ENCODE measurements at regions not wholly inside any gene's neighbourhood (a gene's known extent, or its start where the extent isn't known, plus 50 kb on each side); places are given as distances from the start of the nearest gene placed in this dataset.

DNA sequence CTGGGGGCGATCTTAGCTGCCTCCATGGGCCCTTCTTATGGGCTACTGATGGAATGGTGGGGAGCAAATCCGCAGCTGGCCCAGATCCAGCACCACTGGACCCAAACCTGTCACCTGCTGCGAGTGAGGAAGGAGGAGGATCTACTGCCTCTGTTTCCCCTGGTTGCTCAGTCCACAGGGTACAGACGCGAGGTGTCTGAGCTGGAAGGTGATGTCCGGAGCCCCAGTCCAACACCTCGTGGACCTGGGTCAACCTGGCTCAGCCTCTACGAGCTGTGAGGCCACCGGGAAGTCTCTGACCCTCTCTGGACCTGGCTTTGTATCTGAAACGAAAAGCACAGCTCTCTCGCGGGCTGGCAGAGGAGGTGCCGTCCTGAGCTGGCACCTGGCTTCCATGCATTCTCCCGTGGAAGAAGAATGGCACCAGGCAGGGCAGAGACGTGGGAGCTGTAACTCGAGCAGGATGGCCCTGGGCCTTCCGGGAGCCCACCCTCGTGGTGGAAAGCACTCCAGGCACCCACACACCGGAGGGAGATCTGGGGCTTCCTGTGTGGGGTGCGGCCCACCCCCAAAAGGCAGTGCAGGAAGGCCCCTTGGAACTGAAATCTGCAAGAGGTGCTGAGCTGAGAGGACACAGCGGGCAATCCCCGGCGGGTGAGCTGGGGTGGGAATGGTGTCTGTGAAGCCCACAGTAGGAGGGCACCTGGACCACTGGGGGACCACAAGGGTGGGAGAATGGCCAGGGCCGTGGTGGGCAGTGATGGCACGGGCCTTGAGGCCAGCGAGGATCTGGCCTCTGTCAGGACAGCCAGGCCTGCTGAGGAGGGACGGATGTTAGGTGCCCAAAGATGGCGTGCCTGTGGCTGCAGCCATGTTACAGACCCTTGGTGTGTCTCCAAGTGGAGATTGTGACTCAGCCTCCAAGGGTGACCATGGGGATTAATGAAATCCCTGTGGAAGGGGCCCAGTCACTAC is 133.4 kb downstream of the OLFM1 start:
- H3K36me3 Mint-ChIP-seq (ENCODE audit: low read depth) = no peaks in the 10 kb centered on the region
- no peak overlapping the region for H3K27ac Mint-ChIP-seq
- no peaks in the 10 kb centered on the region for H3K4me1 Mint-ChIP-seq (ENCODE audit: low read depth)
- H3K9me3 Mint-ChIP-seq = no peaks in the 10 kb centered on the region
- H3K4me3 Mint-ChIP-seq = no peak overlapping the region
- peaks cover 8% of the 10 kb centered on the region for H3K27me3 Mint-ChIP-seq (ENCODE audit: low read depth)

GRCh38 chr9:135221576-135221950 is 134.1 kb downstream of the OLFM1 start:
- Mint-ChIP-seq H3K36me3 (ENCODE audit: low read depth) (no peaks in the 10 kb centered on the region), H3K4me1 (ENCODE audit: low read depth) (no peaks in the 10 kb centered on the region), H3K27me3 (ENCODE audit: low read depth) (peaks cover 6% of the 10 kb centered on the region), H3K4me3 (no peak overlapping the region), H3K9me3 (no peaks in the 10 kb centered on the region), H3K27ac (no peak overlapping the region)

DNA sequence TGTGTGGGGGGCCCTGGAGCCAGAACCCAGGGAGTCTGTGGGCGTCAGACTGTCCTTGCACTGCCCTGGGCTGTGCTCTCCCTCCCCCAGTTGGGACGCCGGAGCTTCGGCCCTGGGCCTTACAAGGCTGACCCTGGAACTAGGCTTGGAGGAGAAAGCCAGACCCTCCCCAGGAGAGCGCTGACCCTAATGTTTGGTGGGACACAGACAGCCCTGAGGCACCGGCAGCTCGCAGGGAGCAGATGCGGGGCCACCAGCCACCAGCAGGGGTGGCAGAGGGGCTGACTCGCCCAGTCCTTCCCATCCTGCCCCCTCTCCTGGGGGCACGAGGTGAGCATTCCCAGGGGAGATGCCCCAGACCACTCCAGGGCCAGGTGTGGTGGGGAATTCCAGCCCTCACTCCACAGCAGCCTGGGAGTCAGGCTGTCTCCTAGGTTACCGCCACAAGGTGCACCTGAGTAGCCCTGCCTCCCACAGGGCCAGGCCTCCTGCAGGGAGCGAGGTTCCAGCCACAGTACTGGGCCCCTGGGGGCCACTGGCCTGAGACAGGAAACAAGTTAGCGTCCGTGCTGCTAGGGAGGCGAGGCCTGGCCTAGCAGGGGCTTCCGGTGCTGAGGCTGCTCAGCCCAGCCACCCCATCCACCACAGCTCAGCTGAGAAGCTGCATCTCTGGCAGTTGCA is 134.6 kb downstream of the OLFM1 start:
- H3K9me3 Mint-ChIP-seq = no peaks in the 10 kb centered on the region

GRCh38 chr9:135222881-135223760 is 135.7 kb downstream of the OLFM1 start:
- Mint-ChIP-seq H3K4me1 (ENCODE audit: low read depth) (no peaks in the 10 kb centered on the region), H3K27ac (no peak overlapping the region), H3K4me3 (no peak overlapping the region), H3K36me3 (ENCODE audit: low read depth) (no peaks in the 10 kb centered on the region), H3K9me3 (no peaks in the 10 kb centered on the region), H3K27me3 (ENCODE audit: low read depth) (no peaks in the 10 kb centered on the region)

More for the DNA sequence above, 134.6 kb downstream of the OLFM1 start:
- Mint-ChIP-seq H3K27ac (no peak overlapping the region), H3K4me3 (no peak overlapping the region), H3K36me3 (ENCODE audit: low read depth) (no peaks in the 10 kb centered on the region), H3K27me3 (ENCODE audit: low read depth) (peaks cover 1% of the 10 kb centered on the region), H3K4me1 (ENCODE audit: low read depth) (no peaks in the 10 kb centered on the region)

DNA sequence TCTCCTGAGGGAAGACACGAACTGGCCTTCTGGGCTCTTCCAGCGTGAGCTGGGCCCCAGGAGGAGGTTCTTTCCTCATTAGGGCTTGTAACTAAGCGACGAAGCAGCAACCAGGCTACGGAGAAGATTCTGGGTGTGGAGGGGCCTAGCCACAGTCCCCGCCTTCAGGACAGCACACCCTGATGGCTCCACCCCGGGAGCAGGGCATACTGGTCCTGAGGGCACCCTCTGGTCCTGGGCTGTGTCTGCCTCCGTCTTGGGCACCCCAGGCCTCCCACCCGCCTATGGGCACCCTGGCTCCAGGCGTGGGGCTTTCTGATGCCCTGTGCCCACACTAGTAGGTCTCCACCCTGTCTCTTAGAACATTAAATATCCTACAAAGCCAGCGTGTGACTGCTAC is 136.4 kb downstream of the OLFM1 start:
- Mint-ChIP-seq H3K27me3 (ENCODE audit: low read depth) (no peaks in the 10 kb centered on the region), H3K9me3 (no peaks in the 10 kb centered on the region), H3K4me1 (ENCODE audit: low read depth) (no peaks in the 10 kb centered on the region), H3K4me3 (no peak overlapping the region), H3K36me3 (ENCODE audit: low read depth) (no peaks in the 10 kb centered on the region), H3K27ac (no peak overlapping the region)

DNA sequence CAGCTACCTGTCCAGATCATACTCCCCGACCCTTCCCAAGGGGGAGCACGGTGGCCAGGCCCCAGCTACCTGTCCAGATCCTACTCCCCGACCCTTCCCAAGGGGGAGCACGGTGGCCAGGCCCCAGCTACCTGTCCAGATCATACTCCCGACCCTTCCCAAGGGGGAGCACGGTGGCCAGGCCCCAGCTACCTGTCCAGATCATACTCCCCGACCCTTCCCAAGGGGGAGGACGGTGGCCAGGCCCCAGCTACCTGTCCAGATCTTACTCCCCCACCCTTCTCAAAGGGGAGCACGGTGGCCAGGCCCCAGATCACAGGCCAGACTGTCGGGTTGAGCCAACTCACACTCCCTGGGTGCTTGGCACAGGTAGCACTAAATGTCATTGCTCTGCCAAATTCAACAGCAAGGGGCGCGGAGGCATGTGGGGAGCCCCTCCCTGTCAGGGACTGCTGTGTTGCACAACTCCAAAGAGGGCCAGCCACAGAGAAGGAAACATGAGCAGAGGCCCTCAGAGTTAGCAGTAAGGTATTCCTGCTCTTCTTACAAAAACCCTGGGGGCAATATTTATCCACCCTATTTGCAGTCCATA is 136.9 kb downstream of the OLFM1 start:
- Mint-ChIP-seq H3K27me3 (ENCODE audit: low read depth) (no peaks in the 10 kb centered on the region), H3K4me3 (no peak overlapping the region), H3K36me3 (ENCODE audit: low read depth) (no peaks in the 10 kb centered on the region), H3K27ac (no peak overlapping the region), H3K4me1 (ENCODE audit: low read depth) (no peaks in the 10 kb centered on the region), H3K9me3 (no peaks in the 10 kb centered on the region)

DNA sequence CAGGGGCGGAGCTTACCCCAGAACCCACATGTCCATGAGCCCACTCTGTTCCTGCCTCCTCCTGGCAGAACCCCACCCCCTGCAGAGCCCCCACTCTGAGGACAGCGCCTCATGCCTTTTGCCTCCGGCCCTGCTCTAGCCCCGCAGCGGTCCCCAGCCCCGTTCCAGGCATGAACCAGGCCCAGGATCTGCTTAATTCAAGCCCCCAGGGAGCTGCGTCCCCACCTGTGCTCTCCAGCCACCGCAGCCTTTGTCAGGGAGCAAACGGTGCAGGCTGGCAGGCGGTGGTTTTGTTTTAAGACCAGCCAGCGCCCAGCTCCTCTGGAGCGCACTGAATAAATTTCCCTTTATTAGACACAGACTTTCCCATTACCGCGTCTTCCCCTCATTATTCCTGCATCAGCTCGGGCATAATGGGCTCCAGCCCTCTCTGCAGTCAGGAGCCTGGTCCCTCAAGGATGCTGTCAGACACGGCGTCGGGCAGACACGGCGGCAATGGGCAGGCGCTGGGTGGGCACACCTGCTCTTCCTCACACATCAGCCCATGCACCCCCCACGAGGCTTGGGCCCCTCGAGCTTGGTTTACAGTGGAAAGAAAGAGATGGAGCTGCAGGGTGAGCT is 137.6 kb downstream of the OLFM1 start:
- H3K36me3 Mint-ChIP-seq (ENCODE audit: low read depth) = no peaks in the 10 kb centered on the region
- no peak overlapping the region for H3K4me3 Mint-ChIP-seq
- H3K27me3 Mint-ChIP-seq (ENCODE audit: low read depth) = no peaks in the 10 kb centered on the region
- no peaks in the 10 kb centered on the region for H3K4me1 Mint-ChIP-seq (ENCODE audit: low read depth)
- no peak overlapping the region for H3K27ac Mint-ChIP-seq
- no peaks in the 10 kb centered on the region for H3K9me3 Mint-ChIP-seq

DNA sequence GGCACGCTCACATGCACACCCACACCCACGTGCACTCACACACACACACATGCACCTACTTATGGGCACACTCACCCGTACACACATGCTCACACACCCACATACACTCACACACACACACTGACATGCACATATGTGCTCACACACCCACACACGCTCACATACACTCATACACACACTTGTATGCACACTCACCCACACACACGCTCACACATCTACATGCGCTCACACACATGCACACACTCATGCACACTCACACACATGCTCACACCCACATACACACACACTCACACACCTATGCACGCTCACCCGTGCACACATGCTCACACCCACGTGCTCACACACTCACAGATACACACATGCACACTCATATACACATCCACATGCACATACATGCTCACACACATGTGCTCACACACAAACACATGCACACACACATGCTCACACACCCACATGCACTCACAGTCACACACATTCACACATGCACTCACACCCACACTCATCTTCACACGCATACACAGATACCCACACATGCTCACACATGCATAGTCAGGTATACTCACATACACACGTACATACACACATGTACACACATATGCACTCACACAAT is 138.3 kb downstream of the OLFM1 start:
- H3K36me3 Mint-ChIP-seq (ENCODE audit: low read depth) = no peaks in the 10 kb centered on the region
- H3K9me3 Mint-ChIP-seq = no peaks in the 10 kb centered on the region
- no peak overlapping the region for H3K4me3 Mint-ChIP-seq
- H3K4me1 Mint-ChIP-seq (ENCODE audit: low read depth) = no peaks in the 10 kb centered on the region
- H3K27me3 Mint-ChIP-seq (ENCODE audit: low read depth) = no peaks in the 10 kb centered on the region
- no peak overlapping the region for H3K27ac Mint-ChIP-seq

- Mint-ChIP-seq H3K9me3 (no peaks in the 10 kb centered on the region), H3K36me3 (ENCODE audit: low read depth) (no peaks in the 10 kb centered on the region)
Measured at GRCh38 chr9:135226369-135227050, 139.0 kb downstream of the OLFM1 start.

GRCh38 chr9:135227641-135228251 is 140.3 kb downstream of the OLFM1 start:
- Mint-ChIP-seq H3K4me1 (ENCODE audit: low read depth) (no peaks in the 10 kb centered on the region), H3K9me3 (no peaks in the 10 kb centered on the region), H3K27ac (no peak overlapping the region), H3K27me3 (ENCODE audit: low read depth) (no peaks in the 10 kb centered on the region), H3K36me3 (ENCODE audit: low read depth) (no peaks in the 10 kb centered on the region), H3K4me3 (no peak overlapping the region)

More at GRCh38 chr9:135226369-135227050, 139.0 kb downstream of the OLFM1 start:
- no peak overlapping the region for H3K27ac Mint-ChIP-seq
- no peaks in the 10 kb centered on the region for H3K4me1 Mint-ChIP-seq (ENCODE audit: low read depth)
- no peak overlapping the region for H3K4me3 Mint-ChIP-seq
- H3K27me3 Mint-ChIP-seq (ENCODE audit: low read depth) = no peaks in the 10 kb centered on the region

DNA sequence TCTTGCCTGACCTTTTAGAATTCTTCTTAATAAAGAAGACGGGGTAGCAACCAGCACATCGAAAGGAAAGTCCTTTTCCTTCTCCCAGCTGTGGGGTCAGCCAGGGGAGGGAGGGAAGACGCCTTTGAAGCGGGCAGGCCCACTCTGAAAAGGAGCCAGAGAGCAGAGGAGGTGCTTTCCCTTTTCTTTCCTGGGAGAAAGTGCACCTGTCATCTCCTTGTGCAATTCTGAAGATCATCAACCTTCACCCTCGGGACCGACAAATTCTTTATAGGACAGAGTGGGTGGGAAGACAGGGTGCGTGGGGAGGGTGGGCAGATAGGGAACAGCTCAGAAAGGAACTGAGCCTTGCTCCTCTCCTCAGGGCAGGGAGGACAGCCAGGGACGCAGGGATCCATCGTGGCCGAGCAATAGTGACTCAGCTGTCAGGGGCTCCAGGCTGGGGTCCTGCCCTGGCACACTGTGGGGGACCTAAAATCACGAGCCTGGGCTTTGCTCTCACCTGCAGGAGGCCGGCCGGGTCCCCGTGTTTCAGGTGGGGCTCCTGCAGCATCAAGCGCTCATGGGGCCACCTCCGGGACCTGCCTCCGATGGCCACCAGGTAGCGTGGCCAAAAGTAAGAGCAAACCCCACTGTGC is 141.0 kb downstream of the OLFM1 start:
- Mint-ChIP-seq H3K36me3 (ENCODE audit: low read depth) (no peaks in the 10 kb centered on the region), H3K4me3 (no peak overlapping the region), H3K9me3 (no peaks in the 10 kb centered on the region), H3K27me3 (ENCODE audit: low read depth) (peaks cover 4% of the 10 kb centered on the region), H3K4me1 (ENCODE audit: low read depth) (no peaks in the 10 kb centered on the region), H3K27ac (no peak overlapping the region)

DNA sequence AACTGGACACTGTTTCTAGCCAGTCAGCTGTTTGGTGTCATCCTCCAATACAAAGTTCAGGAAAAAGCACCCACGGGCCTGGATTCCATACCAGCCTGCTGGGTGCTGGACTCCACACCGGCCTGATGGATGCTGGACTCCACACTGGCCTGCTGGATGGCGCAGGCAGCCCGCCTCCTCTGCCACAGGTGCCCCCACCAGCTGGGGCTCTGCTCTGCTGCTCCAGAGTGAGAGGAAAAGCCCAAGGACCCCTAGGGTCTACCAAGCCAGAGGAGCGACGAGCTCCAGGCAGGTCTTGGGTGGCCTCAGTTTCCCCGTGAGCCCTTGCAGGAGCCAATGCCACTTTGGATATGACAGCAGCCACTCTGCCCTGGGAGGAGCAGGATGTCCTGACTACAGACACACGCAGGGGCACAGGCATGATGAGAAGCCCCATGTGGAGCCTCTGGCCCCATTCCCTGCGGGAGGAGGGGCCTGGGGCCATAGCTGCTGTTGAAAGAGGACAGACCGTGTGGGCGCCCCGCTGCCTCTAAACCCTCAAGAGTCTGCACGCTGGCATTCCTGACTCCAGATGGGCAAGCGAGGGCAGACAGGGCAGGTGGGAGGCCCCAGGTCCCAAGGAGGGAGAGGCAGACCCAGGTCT is 141.6 kb downstream of the OLFM1 start:
- Mint-ChIP-seq H3K27ac (no peak overlapping the region), H3K4me3 (no peak overlapping the region), H3K27me3 (ENCODE audit: low read depth) (peaks cover 5% of the 10 kb centered on the region), H3K36me3 (ENCODE audit: low read depth) (no peaks in the 10 kb centered on the region), H3K4me1 (ENCODE audit: low read depth) (no peaks in the 10 kb centered on the region), H3K9me3 (no peaks in the 10 kb centered on the region)

All from T-helper 1 cell treated with Interleukin-12 subunit alpha and Interleukin-12 subunit beta and Interleukin-4 antibody, amounts not matched to agents 30 μg/mL and 1 μg/mL, for 36 hours (primary cell).